ENCODE measurements at regions not wholly inside any gene's neighbourhood (a gene's known extent, or its start where the extent isn't known, plus 50 kb on each side); places are given as distances from the start of the nearest gene placed in this dataset.

GRCh38 chr1:193367863-193368262, 181.4 kb upstream of the B3GALT2 start:
- no peak for DNase-seq (ENCODE audit: low read depth in 3 of 3)

GRCh38 chr1:193366764-193367507, 180.5 kb upstream of the B3GALT2 start:
- DNase-seq (ENCODE audit: low read depth in 3 of 3) = no peak

- no peak for DNase-seq (ENCODE audit: low read depth in 3 of 3)
Observed at GRCh38 chr1:193365966-193366365, 179.6 kb upstream of the B3GALT2 start.

GRCh38 chr1:193359631-193360030, 173.2 kb upstream of the B3GALT2 start:
- DNase-seq (ENCODE audit: low read depth in 3 of 3) = no peak

GRCh38 chr1:193358419-193358818, 172.0 kb upstream of the B3GALT2 start:
- no peak for DNase-seq (ENCODE audit: low read depth in 3 of 3)

- no peak for DNase-seq (ENCODE audit: low read depth in 3 of 3)
Observed at GRCh38 chr1:193356249-193356648, 169.8 kb upstream of the B3GALT2 start.

- no peak for DNase-seq (ENCODE audit: low read depth in 3 of 3)
Observed at GRCh38 chr1:193355626-193356025, 169.2 kb upstream of the B3GALT2 start.

GRCh38 chr1:193355178-193355577, 168.8 kb upstream of the B3GALT2 start:
- no peak for DNase-seq (ENCODE audit: low read depth in 3 of 3)

- DNase-seq (ENCODE audit: low read depth in 3 of 3) = no peak
Observed at GRCh38 chr1:193348769-193349535, 162.5 kb upstream of the B3GALT2 start.

GRCh38 chr1:193348091-193348768, 161.8 kb upstream of the B3GALT2 start:
- DNase-seq (ENCODE audit: low read depth in 3 of 3) = no peak

- no peak for DNase-seq (ENCODE audit: low read depth in 3 of 3)
Observed at GRCh38 chr1:193346085-193346484, 159.7 kb upstream of the B3GALT2 start.

- no peak for DNase-seq (ENCODE audit: low read depth in 3 of 3)
Observed at GRCh38 chr1:193342811-193343210, 156.4 kb upstream of the B3GALT2 start.

GRCh38 chr1:193340331-193340730, 153.9 kb upstream of the B3GALT2 start:
- DNase-seq (ENCODE audit: low read depth in 3 of 3) = no peak

- DNase-seq (ENCODE audit: low read depth in 3 of 3) = no peak
Observed at GRCh38 chr1:193339401-193339800, 153.0 kb upstream of the B3GALT2 start.

- no peak for DNase-seq (ENCODE audit: low read depth in 3 of 3)
Observed at GRCh38 chr1:193338194-193338593, 151.8 kb upstream of the B3GALT2 start.

GRCh38 chr1:193335806-193336428, 149.5 kb upstream of the B3GALT2 start:
- DNase-seq (ENCODE audit: low read depth in 3 of 3) = no peak

- no peak for DNase-seq (ENCODE audit: low read depth in 3 of 3)
Observed at GRCh38 chr1:193333166-193333565, 146.8 kb upstream of the B3GALT2 start.

GRCh38 chr1:193326296-193326695, 139.9 kb upstream of the B3GALT2 start:
- DNase-seq (ENCODE audit: low read depth in 3 of 3) = no peak

GRCh38 chr1:193325771-193326170, 139.4 kb upstream of the B3GALT2 start:
- no peak for DNase-seq (ENCODE audit: low read depth in 3 of 3)

GRCh38 chr1:193325042-193325441, 138.6 kb upstream of the B3GALT2 start:
- DNase-seq (ENCODE audit: low read depth in 3 of 3) = no peak

- no peak for DNase-seq (ENCODE audit: low read depth in 3 of 3)
Observed at GRCh38 chr1:193322211-193322610, 135.8 kb upstream of the B3GALT2 start.

- DNase-seq (ENCODE audit: low read depth in 3 of 3) = no peak
Observed at GRCh38 chr1:193321242-193321840, 134.9 kb upstream of the B3GALT2 start.

Measured in stimulated activated CD4-positive, alpha-beta T cell treated with anti-CD3 and anti-CD28 coated beads, TNF-alpha, amount 100 ng/mL, for 24 hours (primary cell).